IPS-20b (cell line): ENCODE measurements at regions not wholly inside any gene's neighbourhood (a gene's known extent, or its start where the extent isn't known, plus 50 kb on each side); places are given as distances from the start of the nearest gene placed in this dataset.

ENCODE experiments used
- H3K27ac ChIP-seq: one replicate; pipeline ENCODE4 v1.5.1; 2013; ENCODE audit warnings: low read length
- H3K27me3 ChIP-seq: 2 replicates; pipeline ENCODE4 v1.6.1; 2013; ENCODE audit warnings: mild to moderate bottlenecking, low read length, inconsistent platforms; ENCODE audit not compliant: insufficient read depth
- H3K36me3 ChIP-seq: 2 replicates; pipeline ENCODE4 v1.6.1; 2013; ENCODE audit warnings: low read depth, mild to moderate bottlenecking, inconsistent platforms, low read length, moderate library complexity; ENCODE audit not compliant: insufficient read depth
- H3K4me1 ChIP-seq: 2 replicates; pipeline ENCODE4 v1.6.1; 2013; ENCODE audit warnings: mild to moderate bottlenecking, control low read depth, inconsistent platforms, low read length, moderate library complexity; ENCODE audit not compliant: insufficient read depth
- H3K4me3 ChIP-seq: 2 replicates; pipeline ENCODE4 v1.5.1; 2013; ENCODE audit warnings: mild to moderate bottlenecking, low read length, inconsistent platforms
- H3K9ac ChIP-seq: 2 replicates; pipeline ENCODE4 v1.6.1; 2013; ENCODE audit warnings: low read depth, mild to moderate bottlenecking, inconsistent platforms, low read length, moderate library complexity
- H3K9me3 ChIP-seq: 2 replicates; pipeline ENCODE4 v1.6.1; 2013; ENCODE audit warnings: mild to moderate bottlenecking, low read depth, low read length, inconsistent platforms; ENCODE audit not compliant: insufficient read depth

DNA sequence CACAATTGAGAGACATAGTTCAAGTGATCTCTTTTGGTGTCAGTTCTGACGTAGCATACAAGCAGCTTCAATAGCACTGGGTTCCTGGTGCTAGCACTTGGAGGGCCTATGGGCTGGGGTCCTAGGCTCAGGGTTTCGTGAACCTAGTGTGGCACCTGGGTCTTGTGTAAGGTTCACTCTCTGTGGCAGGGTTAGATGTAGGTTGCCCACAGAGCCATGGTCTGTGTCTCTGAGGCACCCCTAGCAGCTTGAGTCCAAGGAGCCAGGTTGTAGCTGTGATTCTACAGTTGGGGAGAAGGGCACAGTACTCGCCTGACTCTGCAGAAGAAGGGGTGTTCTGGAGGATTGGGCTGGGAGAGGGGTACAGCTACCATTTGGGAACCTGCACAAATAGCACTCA, 282.6 kb upstream of the LRRC3B start:
- Histone ChIP-seq H3K9ac (no peak overlapping the region), H3K36me3 (no peaks in the 10 kb centered on the region), H3K4me3 (no peak overlapping the region), H3K27me3 (no peaks in the 10 kb centered on the region), H3K27ac (no peak overlapping the region), H3K9me3 (no peaks in the 10 kb centered on the region), H3K4me1 (no peaks in the 10 kb centered on the region)

- no peaks in the 10 kb centered on the region for H3K9me3 ChIP-seq
- no peaks in the 10 kb centered on the region for H3K27me3 ChIP-seq
- no peaks in the 10 kb centered on the region for H3K36me3 ChIP-seq
- H3K27ac ChIP-seq: no peak overlapping the region
- H3K4me1 ChIP-seq: no peaks in the 10 kb centered on the region
- no peak overlapping the region for H3K9ac ChIP-seq
- H3K4me3 ChIP-seq: no peak overlapping the region
Observed at GRCh38 chr3:26343647-26344046, 278.9 kb upstream of the LRRC3B start.

DNA sequence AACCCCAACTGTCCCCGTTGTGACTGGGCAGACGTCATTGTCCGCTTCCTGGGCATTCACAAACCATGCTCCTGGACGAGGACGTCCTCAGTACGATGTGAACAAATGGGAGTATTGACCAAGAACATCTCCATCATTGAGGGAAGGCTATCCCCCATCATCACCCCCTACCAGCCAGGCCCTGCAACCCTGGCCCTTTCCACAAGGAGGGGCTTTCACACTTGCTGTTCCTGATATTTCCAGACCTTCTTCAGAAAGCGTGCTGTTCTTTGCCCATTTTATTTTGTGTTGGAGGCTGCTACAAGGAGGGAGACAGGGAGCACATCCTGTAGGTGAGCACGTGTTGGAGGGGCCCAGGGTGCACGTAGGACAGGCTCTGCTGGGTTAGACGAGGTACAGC, 277.0 kb upstream of the LRRC3B start:
- Histone ChIP-seq H3K9me3 (no peaks in the 10 kb centered on the region), H3K27ac (no peak overlapping the region), H3K4me3 (no peak overlapping the region), H3K4me1 (no peaks in the 10 kb centered on the region), H3K9ac (no peak overlapping the region), H3K36me3 (no peaks in the 10 kb centered on the region), H3K27me3 (no peaks in the 10 kb centered on the region)

DNA sequence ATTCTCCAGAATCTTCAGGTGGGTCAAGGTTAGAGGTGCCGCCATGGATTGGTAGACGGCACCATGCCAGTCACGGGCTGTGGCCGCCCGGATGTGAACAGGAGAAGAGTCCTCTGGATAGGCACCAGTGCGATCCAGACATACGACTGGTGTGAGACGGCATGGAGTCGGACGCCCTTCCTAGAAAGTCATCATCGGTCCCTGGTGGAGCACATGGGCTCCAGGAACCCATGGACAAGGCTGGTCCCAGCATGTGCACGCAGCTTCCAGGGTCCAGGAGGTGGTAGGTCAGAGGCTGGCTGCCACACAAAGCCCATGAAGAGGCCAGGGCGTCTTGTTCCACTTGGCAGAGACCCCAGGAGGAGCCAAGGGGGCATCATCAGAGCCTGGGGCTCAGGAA, 276.1 kb upstream of the LRRC3B start:
- Histone ChIP-seq H3K4me3 (no peak overlapping the region), H3K9ac (no peak overlapping the region)

GRCh38 chr3:26347150-26347549, 275.4 kb upstream of the LRRC3B start:
- Histone ChIP-seq H3K27me3 (no peaks in the 10 kb centered on the region), H3K27ac (no peak overlapping the region), H3K9me3 (no peaks in the 10 kb centered on the region), H3K4me3 (no peak overlapping the region), H3K4me1 (no peaks in the 10 kb centered on the region), H3K9ac (no peak overlapping the region), H3K36me3 (no peaks in the 10 kb centered on the region)

More for the DNA sequence above, 276.1 kb upstream of the LRRC3B start:
- Histone ChIP-seq H3K27me3 (no peaks in the 10 kb centered on the region), H3K27ac (no peak overlapping the region), H3K4me1 (no peaks in the 10 kb centered on the region), H3K9me3 (no peaks in the 10 kb centered on the region), H3K36me3 (no peaks in the 10 kb centered on the region)

DNA sequence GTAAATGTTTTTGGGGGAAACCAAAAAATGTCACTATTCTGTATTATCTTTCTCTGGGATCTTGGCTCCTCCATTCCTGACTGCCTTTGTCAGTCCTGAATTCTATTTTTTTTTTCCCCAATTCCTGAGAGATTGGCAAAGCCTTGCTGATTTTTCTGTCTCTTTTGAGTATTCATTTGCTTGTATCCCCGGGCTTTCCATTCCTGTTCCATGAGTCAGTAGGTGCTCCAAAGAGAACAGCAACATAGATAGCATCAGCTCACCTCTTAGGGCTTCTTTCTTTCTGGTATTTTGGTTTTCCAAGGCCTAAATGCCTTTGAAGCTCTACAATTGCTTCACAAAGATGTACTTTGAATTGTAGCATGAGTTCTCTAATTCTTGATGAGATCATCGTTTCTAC, 271.7 kb upstream of the LRRC3B start:
- no peaks in the 10 kb centered on the region for H3K9me3 ChIP-seq
- H3K9ac ChIP-seq: no peak overlapping the region
- no peak overlapping the region for H3K27ac ChIP-seq
- H3K36me3 ChIP-seq: no peaks in the 10 kb centered on the region
- no peak overlapping the region for H3K4me3 ChIP-seq
- no peaks in the 10 kb centered on the region for H3K4me1 ChIP-seq
- no peaks in the 10 kb centered on the region for H3K27me3 ChIP-seq

DNA sequence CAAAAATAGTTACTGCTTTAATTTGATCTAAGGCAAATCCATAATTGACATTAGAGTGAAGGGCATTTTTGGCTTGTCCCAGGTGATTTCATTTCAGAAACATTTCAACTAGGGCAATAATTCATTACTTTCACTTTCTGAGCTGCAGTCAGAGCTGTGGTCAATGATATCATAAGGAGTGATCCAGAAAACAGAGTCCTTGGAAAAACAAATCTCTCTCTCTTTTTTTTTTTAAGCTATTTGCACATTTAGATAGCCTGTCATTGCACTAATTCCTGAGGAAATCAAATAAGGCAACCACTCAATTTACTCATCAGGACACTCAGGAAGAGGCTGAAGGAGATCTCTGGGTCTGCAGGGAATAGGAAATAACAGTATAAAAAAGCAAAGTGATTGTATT, 269.5 kb upstream of the LRRC3B start:
- Histone ChIP-seq H3K27ac (no peak overlapping the region), H3K4me1 (no peaks in the 10 kb centered on the region), H3K36me3 (no peaks in the 10 kb centered on the region), H3K9ac (no peak overlapping the region), H3K9me3 (no peaks in the 10 kb centered on the region), H3K4me3 (no peak overlapping the region), H3K27me3 (no peaks in the 10 kb centered on the region)

DNA sequence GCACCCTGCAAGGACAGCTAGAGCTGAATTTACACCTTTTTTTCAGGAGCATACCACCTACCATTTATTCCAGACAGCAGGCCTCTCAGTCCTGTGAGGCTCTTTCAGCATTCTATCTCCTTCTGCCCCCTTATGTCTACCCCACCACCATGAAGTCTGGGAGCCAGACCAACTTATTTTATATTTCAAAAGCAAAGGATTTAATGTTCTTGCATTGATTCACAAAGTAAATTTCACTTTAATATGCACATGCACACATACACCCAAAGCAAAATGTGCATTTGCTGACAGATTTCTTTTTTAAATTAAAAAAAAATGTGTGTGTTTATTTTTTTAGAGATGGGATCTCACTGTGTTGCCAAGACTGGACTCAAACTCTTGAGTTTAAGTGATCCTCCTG, 264.2 kb upstream of the LRRC3B start:
- Histone ChIP-seq H3K27me3 (no peaks in the 10 kb centered on the region), H3K9ac (no peak overlapping the region), H3K9me3 (peaks cover 5% of the 10 kb centered on the region), H3K36me3 (no peaks in the 10 kb centered on the region), H3K4me3 (no peak overlapping the region), H3K27ac (no peak overlapping the region), H3K4me1 (no peaks in the 10 kb centered on the region)

DNA sequence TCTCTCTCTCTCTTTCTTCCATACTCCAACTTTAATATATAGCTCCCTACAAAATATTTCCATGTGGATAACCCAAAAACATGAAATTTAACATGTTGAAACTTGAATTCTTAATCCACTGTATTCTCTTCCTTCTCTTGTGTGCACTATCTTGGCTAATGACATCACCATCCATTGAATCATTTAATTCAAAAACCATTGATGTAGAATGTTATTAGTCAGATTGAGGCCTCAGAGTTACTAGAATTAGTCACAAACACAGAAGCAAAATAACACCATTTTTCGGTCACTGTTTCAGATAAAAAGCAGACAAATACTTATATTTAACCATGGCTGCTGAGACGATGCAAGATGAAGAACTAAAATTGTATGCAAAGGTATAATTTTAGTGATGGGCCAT, 256.9 kb upstream of the LRRC3B start:
- Histone ChIP-seq H3K9me3 (peaks cover 5% of the 10 kb centered on the region), H3K36me3 (no peaks in the 10 kb centered on the region)

DNA sequence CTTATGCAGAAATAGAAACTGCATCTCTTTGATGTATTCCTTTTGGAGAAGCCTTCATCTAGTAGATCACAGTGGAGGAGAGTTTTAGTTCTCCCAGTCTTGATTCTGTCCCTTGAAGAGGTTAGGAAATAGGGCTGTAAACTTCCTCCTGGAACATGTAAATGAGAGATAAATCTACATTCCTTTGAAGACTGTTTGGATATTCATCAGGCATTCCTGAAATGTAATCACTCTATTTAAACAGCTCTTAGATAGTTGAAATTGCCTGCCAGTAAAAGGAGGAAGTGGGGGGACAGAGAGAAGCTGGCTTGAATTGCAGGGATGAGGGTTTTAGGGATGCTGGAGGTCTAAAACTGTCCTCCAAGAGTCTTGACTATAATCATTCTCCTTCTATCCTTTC, 254.3 kb upstream of the LRRC3B start:
- Histone ChIP-seq H3K9ac (no peak overlapping the region), H3K27me3 (no peaks in the 10 kb centered on the region), H3K4me1 (peaks cover 11% of the 10 kb centered on the region), H3K27ac (no peak overlapping the region), H3K9me3 (no peaks in the 10 kb centered on the region), H3K36me3 (no peaks in the 10 kb centered on the region), H3K4me3 (no peak overlapping the region)

More for the DNA sequence above, 256.9 kb upstream of the LRRC3B start:
- Histone ChIP-seq H3K4me3 (no peak overlapping the region), H3K4me1 (peaks cover 11% of the 10 kb centered on the region), H3K27ac (no peak overlapping the region), H3K9ac (no peak overlapping the region), H3K27me3 (no peaks in the 10 kb centered on the region)

- Histone ChIP-seq H3K4me3 (no peak overlapping the region), H3K9me3 (no peaks in the 10 kb centered on the region), H3K36me3 (no peaks in the 10 kb centered on the region), H3K27ac (no peak overlapping the region), H3K9ac (no peak overlapping the region), H3K4me1 (peaks cover 11% of the 10 kb centered on the region), H3K27me3 (no peaks in the 10 kb centered on the region)
Observed at GRCh38 chr3:26369133-26369532, 253.4 kb upstream of the LRRC3B start.

DNA sequence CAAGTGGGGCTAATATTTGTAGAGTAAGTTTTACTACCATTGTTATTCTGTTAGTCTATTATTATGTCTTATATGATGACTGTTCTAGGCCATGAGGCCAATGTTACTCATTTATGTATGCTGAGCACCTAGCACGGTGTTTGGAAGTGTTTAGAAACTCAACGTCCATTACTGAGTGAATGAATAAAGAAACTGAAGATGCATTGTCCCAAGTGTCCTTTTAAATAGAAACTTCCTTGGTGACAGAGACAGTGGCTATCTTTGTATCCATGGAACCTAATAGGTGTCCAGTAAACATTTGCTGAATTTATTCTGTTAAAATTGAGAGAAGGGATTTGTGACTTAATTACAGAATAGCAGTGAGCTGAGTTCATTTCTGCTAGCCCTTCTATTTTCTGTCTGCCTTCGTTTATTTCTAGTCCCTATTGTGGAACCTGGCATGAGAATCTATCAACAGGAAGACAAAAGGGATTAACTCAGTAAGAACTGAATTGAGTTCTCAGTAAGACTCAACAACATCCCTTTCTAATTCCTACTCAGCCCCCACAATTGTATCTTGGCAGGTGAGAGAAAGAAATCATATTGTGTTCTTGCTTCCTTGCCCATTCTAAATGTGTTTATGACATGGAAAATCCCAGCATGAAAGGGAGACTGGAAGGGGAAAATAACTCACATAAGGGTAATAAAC, 246.6 kb upstream of the LRRC3B start:
- no peak overlapping the region for H3K9ac ChIP-seq
- H3K9me3 ChIP-seq: no peaks in the 10 kb centered on the region
- H3K4me1 ChIP-seq: peaks cover 6% of the 10 kb centered on the region; the same call in 1 of the 2 replicates
- H3K36me3 ChIP-seq: no peaks in the 10 kb centered on the region
- H3K27me3 ChIP-seq: no peaks in the 10 kb centered on the region
- no peak overlapping the region for H3K4me3 ChIP-seq
- H3K27ac ChIP-seq: no peak overlapping the region
